ENCODE measurements at regions not wholly inside any gene's neighbourhood (a gene's known extent, or its start where the extent isn't known, plus 50 kb on each side); places are given as distances from the start of the nearest gene placed in this dataset.

DNA sequence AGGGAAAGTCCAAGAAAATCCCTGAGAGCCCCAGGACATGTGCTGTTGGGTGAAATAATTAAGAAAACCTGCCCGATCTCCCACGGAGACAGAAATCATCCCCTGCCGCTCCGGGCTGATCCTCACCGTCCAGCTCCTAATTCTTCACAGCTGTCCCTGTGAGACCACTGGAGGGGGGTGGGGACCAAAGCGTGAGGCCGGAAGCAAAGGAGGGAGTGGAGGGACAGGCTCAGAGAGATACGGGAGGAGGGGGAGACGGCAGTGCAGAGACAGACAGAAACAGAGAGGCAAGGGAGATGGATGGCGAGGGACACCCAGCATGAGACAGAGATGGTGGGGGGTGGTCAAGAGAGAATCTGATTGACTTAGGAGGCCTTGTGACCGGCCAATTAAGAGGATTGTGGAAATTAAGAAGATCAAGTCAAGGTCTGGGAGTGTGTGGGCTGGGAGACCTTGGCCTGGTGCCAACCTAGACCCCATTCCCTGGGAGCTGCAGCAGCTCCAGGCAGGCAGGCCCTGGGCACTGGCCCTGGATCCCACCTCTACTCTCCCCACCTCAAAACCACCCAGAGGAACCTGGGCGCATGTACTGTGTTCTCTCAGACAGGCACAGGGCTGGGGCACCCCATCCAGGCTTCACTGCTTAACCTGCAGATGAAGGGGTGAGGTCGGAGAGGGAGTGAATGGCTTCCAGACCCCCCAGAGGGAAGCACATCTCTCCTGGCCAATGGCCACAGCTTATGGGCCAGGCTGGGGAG is 113.2 kb upstream of the ALDH1A3 start:
- intact Hi-C loops (cut with micrococcal nuclease) (no loop called here), in situ Hi-C loops (cut with MboI) (no loop called here)
- ChIA-PET CTCF (ENCODE audit: low intra/inter-chr PET ratio) (no interaction called here), POLR2A (interaction anchor here (0.6 to 0.7 kb wide), 2 partner anchors 19 to 51 kb away, joined by 3 read pairs; no protein-coding TSS in a partner anchor)
- no peaks in the 10 kb centered on the region for H3K9me3 ChIP-seq (replicated peaks; ENCODE audit: control insufficient read depth, insufficient read depth, low read depth, low read length)
- H3K4me2 ChIP-seq (ENCODE audit: insufficient read depth, low read length), result no peak overlapping the region
- H4K20me1 ChIP-seq (replicated peaks; ENCODE audit: control insufficient read depth, insufficient read depth, low read length), result no peaks in the 10 kb centered on the region
- no TSS peak for BruUV-seq (replicated peaks)
- peaks cover 9 to 52% of the 10 kb centered on the region in 2 experiments; a peak in 4 of 5 replicates for H3K27me3 ChIP-seq (ENCODE audit: control insufficient read depth in 2 of 2, insufficient read depth in 2 of 2, low read length in 2 of 2)
- no peaks in the 10 kb centered on the region for H3K79me2 ChIP-seq (ENCODE audit: control insufficient read depth, insufficient read depth, low read length)
- no peaks in the 10 kb centered on the region for H3K9me1 ChIP-seq (ENCODE audit: control insufficient read depth, insufficient read depth, low read length)
- ATAC-seq (no peak), FAIRE-seq (no peak), DNase-seq (ENCODE audit: extremely low read depth in 1 of 4, low spot score in 3 of 4) (no peak)
- no peak overlapping the region for H3K9ac ChIP-seq (ENCODE audit: insufficient read depth in 1 of 2, low read depth in 2 of 2, low read length in 2 of 2)
- no peaks in the 10 kb centered on the region for H3K4me1 ChIP-seq (replicated peaks in 1 of 2; ENCODE audit: control insufficient read depth in 2 of 2, insufficient read depth in 2 of 2, low read length in 2 of 2)
- under 1% methylated on average over 13 of the region's 13 CpGs for WGBS (ENCODE audit: insufficient coverage, low coverage, missing lambda C conversion rate)
- H3K36me3 ChIP-seq (ENCODE audit: control insufficient read depth, insufficient read depth, low read length), result no peaks in the 10 kb centered on the region
- no peak for TF ChIP-seq JUN (IDR thresholded peaks at IDR 0.05; ENCODE audit: borderline replicate concordance, low read depth, low read length)
- TF ChIP-seq JUN (CRISPR knock-in tag; IDR thresholded peaks at IDR 0.05; ENCODE audit: borderline replicate concordance), result no peak
- peak; percentile 75 for TF ChIP-seq NFIC (IDR thresholded peaks at IDR 0.05)
- H3K4me3 ChIP-seq, result no peak overlapping the region
- H3K27ac ChIP-seq (ENCODE audit: extremely low read depth, low read depth, low read length), result no peak overlapping the region
- H2AFZ ChIP-seq (ENCODE audit: low read depth, low read length), result no peak overlapping the region

DNA sequence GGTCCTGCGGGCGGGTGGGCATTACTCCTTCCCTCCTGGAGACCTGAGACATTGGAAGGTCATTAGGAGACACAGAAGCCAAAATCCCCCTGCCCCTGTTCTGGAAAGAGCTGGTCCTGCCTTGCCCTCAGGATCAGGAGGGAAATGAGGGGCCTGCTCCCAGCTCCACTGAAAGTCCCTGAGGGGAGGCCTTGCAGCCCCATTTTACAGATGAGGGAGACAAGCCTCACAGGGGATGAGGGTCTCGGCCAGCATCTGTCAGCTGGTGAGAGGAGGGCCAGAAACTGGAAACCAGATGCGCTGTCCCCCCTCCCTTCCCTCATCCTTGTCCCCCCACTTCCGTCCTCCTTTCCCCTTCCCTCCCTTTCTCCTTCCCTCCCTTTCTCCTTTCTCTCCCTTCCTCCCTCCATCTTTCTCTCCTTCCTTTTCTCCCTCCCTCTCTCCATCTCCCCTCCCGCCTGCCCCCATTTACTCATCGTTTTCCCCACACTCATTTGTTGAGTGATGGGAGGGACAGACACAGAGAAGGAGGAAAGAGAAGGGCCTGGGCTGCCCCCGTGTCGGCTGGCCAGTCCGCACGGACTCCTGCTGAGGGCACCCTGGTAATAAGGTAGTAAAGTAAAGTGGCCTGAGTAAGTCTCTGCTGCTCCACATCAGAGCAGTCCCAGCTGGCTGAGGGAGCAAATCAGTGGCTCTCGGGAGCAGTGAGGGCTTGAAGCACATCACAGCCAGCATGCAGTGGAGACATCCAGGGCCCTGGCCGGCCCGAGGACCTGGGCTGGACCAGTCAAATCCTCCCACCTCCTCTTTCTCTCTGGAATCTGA is 112.4 kb upstream of the ALDH1A3 start:
- ChIA-PET CTCF (ENCODE audit: low intra/inter-chr PET ratio) (no interaction called here), POLR2A (interaction anchor here (0.7 kb wide), 1 partner anchor 52 kb away, joined by 3 read pairs; no protein-coding TSS in a partner anchor)
- intact Hi-C loops (cut with micrococcal nuclease), result no loop called here
- Histone ChIP-seq H2AFZ (ENCODE audit: low read depth, low read length) (no peak overlapping the region), H3K27ac (ENCODE audit: extremely low read depth, low read depth, low read length) (no peak overlapping the region), H3K4me2 (ENCODE audit: insufficient read depth, low read length) (no peak overlapping the region), H3K9me1 (ENCODE audit: control insufficient read depth, insufficient read depth, low read length) (no peaks in the 10 kb centered on the region), H3K4me3 (no peak overlapping the region), H3K79me2 (ENCODE audit: control insufficient read depth, insufficient read depth, low read length) (no peaks in the 10 kb centered on the region), H3K27me3 (ENCODE audit: control insufficient read depth in 2 of 2, insufficient read depth in 2 of 2, low read length in 2 of 2) (peaks cover 9 to 52% of the 10 kb centered on the region in 2 experiments; a peak in 3 of 5 replicates), H3K4me1 (replicated peaks in 1 of 2; ENCODE audit: control insufficient read depth in 2 of 2, insufficient read depth in 2 of 2, low read length in 2 of 2) (no peaks in the 10 kb centered on the region; a peak in 1 of 5 replicates), H3K9me3 (replicated peaks; ENCODE audit: control insufficient read depth, insufficient read depth, low read depth, low read length) (no peaks in the 10 kb centered on the region), H3K9ac (ENCODE audit: insufficient read depth in 1 of 2, low read depth in 2 of 2, low read length in 2 of 2) (no peak overlapping the region), H4K20me1 (replicated peaks; ENCODE audit: control insufficient read depth, insufficient read depth, low read length) (no peaks in the 10 kb centered on the region), H3K36me3 (ENCODE audit: control insufficient read depth, insufficient read depth, low read length) (no peaks in the 10 kb centered on the region)
- DNase-seq (ENCODE audit: extremely low read depth in 1 of 4, low spot score in 3 of 4) (no peak), FAIRE-seq (no peak), ATAC-seq (no peak; the same call in 2 of the 3 replicates)
- in situ Hi-C loops (cut with MboI), result no loop called here
- BruUV-seq (replicated peaks), result no TSS peak
- WGBS (ENCODE audit: insufficient coverage, low coverage, missing lambda C conversion rate), result 2% methylated on average over 11 of the region's 14 CpGs
- TF ChIP-seq NFATC3 (IDR thresholded peaks at IDR 0.05) (no peak), SREBF2 (CRISPR knock-in tag; IDR thresholded peaks at IDR 0.05) (no peak), LEF1 (IDR thresholded peaks at IDR 0.05) (no peak), ZNF124 (CRISPR knock-in tag; IDR thresholded peaks at IDR 0.05) (no peak), KDM1A (IDR thresholded peaks at IDR 0.05) (no peak), MIER1 (IDR thresholded peaks at IDR 0.05; ENCODE audit: low read depth) (no peak)

Data from K562 (cell line).